SU-DHL-6 (cell line): ENCODE measurements at regions not wholly inside any gene's neighbourhood (a gene's known extent, or its start where the extent isn't known, plus 50 kb on each side); places are given as distances from the start of the nearest gene placed in this dataset.

ENCODE experiments used
- H2AFZ ChIP-seq: fragments of 200-600 bp; sonication (generic); 2 replicates; pipeline ENCODE4 v1.6.1; 2014; ENCODE audit warnings: low read depth, mild to moderate bottlenecking, moderate library complexity, mixed read lengths, antibody characterized with exemption, low read length; ENCODE audit not compliant: severe bottlenecking
- H3F3A ChIP-seq: fragments of 200-600 bp; shearing (Covaris generic); 2 replicates; pipeline ENCODE4 v1.6.0; 2016; ENCODE audit warnings: antibody characterized with exemption, mild to moderate bottlenecking; ENCODE audit not compliant: insufficient read depth
- H3K27ac ChIP-seq: fragments of 200-600 bp; sonication (generic); 2 replicates; pipeline ENCODE4 v1.5.1; 2016; ENCODE audit warnings: low read depth, mild to moderate bottlenecking, low read length, moderate library complexity, mixed read lengths
- H3K27me3 ChIP-seq: fragments of 200-600 bp; sonication (generic), shearing (Covaris generic); 2 replicates; pipeline ENCODE4 v1.6.0; 2014; ENCODE audit warnings: mild to moderate bottlenecking, low read length
- H3K36me3 ChIP-seq: fragments of 200-600 bp; sonication (generic); 2 replicates; pipeline ENCODE4 v1.6.1; 2014; ENCODE audit warnings: mild to moderate bottlenecking, low read length, mixed read lengths
- H3K4me2 ChIP-seq: fragments of 300-600, 200-600 bp; shearing (Covaris generic), sonication (generic); 2 replicates; pipeline ENCODE4 v1.6.0; 2014; ENCODE audit warnings: low read length, low read depth, mild to moderate bottlenecking; ENCODE audit not compliant: poor library complexity, severe bottlenecking
- H3K4me3 ChIP-seq: fragments of 200-600 bp; sonication (generic); 2 replicates; pipeline ENCODE4 v1.5.1; 2014; ENCODE audit warnings: antibody characterized with exemption, low read length, mild to moderate bottlenecking, mixed read lengths; ENCODE audit not compliant: insufficient read depth, poor library complexity, severe bottlenecking
- H3K79me2 ChIP-seq: fragments of 200-600 bp; sonication (generic); 2 replicates; pipeline ENCODE4 v1.6.1; 2014; ENCODE audit warnings: mild to moderate bottlenecking, low read length, moderate library complexity; ENCODE audit not compliant: insufficient read depth
- H3K9ac ChIP-seq: fragments of 200-600 bp; sonication (generic); 2 replicates; pipeline ENCODE4 v1.7.0; 2014; ENCODE audit warnings: mild to moderate bottlenecking, low read length
- H3K9me2 ChIP-seq: fragments of 200-600 bp; sonication (generic); replicated peaks from 2 replicates; pipeline ENCODE4 v1.6.1; 2014; ENCODE audit warnings: low read length; ENCODE audit not compliant: insufficient read depth
- H3K9me3 ChIP-seq: fragments of 200-600 bp; sonication (generic); 2 replicates; pipeline ENCODE4 v1.6.1; 2014; ENCODE audit warnings: low read length, mixed read lengths; ENCODE audit not compliant: insufficient read depth
- H4K20me1 ChIP-seq: fragments of 200-600 bp; sonication (generic); 2 replicates; pipeline ENCODE4 v1.6.1; 2014; ENCODE audit warnings: low read depth, mild to moderate bottlenecking, antibody characterized with exemption, low read length, moderate library complexity, mixed read lengths
- EZH2phosphoT487 ChIP-seq: fragments of 200-600 bp; sonication (generic), shearing (Covaris generic); conservative IDR thresholded peaks from 2 replicates; pipeline ENCODE4 v1.6.1; 2018; ENCODE audit warnings: mild to moderate bottlenecking, antibody characterized with exemption, low read length, moderate library complexity, mixed read lengths
- TF ChIP-seq, protein P1 (sequence below): fragments of 200-600 bp; sonication (generic); IDR thresholded peaks from one replicate; pipeline ENCODE4 v1.5.1; 2017; ENCODE audit warnings: antibody characterized with exemption, mild to moderate bottlenecking, low read length, moderate library complexity; ENCODE audit not compliant: insufficient read depth, poor library complexity, severe bottlenecking

DNA sequence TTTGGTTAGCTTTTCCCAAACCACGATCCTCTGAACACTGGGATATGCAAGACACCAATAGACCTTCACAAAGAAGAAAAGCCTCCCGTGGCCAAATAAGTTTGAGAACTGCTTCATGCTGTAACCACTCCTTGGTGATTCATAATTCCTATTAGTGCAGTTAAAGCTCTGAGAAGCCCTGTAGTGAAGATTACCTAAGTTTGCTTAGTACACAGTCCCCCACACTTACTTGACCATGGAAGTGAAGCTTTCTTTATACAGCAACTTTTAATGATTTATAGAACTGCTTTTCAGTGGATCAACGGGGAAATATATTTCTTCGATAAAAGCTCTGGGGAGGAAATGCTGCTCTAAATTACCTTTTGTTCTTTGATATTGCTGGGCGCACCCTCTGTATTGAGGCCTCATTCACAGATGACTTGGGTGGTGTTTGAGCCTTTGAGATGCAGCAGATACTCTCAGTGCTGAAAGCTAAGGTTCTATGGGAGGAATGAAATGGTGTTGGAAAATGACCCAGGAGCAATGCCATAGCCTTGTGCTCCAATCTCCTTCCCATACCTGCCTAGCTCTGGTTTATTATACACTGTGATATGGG, 67.4 kb downstream of the CBLL2 start:
- H4K20me1 ChIP-seq: no peaks in the 10 kb centered on the region
- no peak overlapping the region for H3K4me3 ChIP-seq
- no peaks in the 10 kb centered on the region for H3F3A ChIP-seq
- TF ChIP-seq, protein P1, sequence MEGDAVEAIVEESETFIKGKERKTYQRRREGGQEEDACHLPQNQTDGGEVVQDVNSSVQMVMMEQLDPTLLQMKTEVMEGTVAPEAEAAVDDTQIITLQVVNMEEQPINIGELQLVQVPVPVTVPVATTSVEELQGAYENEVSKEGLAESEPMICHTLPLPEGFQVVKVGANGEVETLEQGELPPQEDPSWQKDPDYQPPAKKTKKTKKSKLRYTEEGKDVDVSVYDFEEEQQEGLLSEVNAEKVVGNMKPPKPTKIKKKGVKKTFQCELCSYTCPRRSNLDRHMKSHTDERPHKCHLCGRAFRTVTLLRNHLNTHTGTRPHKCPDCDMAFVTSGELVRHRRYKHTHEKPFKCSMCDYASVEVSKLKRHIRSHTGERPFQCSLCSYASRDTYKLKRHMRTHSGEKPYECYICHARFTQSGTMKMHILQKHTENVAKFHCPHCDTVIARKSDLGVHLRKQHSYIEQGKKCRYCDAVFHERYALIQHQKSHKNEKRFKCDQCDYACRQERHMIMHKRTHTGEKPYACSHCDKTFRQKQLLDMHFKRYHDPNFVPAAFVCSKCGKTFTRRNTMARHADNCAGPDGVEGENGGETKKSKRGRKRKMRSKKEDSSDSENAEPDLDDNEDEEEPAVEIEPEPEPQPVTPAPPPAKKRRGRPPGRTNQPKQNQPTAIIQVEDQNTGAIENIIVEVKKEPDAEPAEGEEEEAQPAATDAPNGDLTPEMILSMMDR: no peak
- no peak for TF ChIP-seq EZH2phosphoT487
- no peaks in the 10 kb centered on the region for H3K9me2 ChIP-seq
- no peaks in the 10 kb centered on the region for H3K79me2 ChIP-seq
- no peak overlapping the region for H3K4me2 ChIP-seq
- H3K9me3 ChIP-seq: no peaks in the 10 kb centered on the region
- H3K27me3 ChIP-seq: no peaks in the 10 kb centered on the region
- H3K9ac ChIP-seq: no peak overlapping the region
- no peaks in the 10 kb centered on the region for H3K36me3 ChIP-seq
- H2AFZ ChIP-seq: no peak overlapping the region
- H3K27ac ChIP-seq: no peak overlapping the region

DNA sequence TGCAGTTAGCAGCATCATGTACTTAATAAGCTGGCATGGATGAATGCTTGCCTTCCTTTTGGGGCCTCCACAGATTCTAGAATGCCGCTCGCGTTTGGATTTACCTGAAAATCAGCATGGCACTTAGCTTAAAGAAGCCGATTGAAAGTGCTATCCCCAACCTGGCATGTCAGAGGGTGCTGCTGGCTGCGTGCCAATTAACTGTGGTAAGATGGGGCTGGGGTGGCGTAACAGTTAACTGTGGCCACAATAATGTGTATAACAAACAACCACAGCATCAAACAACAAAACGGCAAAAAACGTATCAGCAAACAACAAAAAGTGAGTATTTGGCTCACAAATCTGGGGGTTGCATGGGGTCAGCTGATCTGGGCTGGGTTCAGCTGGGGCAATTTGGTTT, 70.5 kb downstream of the CBLL2 start:
- Histone ChIP-seq H2AFZ (no peak overlapping the region), H3K9me2 (no peaks in the 10 kb centered on the region), H3K9ac (no peak overlapping the region), H3K36me3 (no peaks in the 10 kb centered on the region), H4K20me1 (no peaks in the 10 kb centered on the region), H3K9me3 (no peaks in the 10 kb centered on the region), H3K27ac (no peak overlapping the region), H3K4me3 (no peak overlapping the region), H3K79me2 (no peaks in the 10 kb centered on the region), H3K27me3 (no peaks in the 10 kb centered on the region), H3K4me2 (no peak overlapping the region), H3F3A (no peaks in the 10 kb centered on the region)
- no peak for TF ChIP-seq EZH2phosphoT487
- TF ChIP-seq, protein P1: no peak

DNA sequence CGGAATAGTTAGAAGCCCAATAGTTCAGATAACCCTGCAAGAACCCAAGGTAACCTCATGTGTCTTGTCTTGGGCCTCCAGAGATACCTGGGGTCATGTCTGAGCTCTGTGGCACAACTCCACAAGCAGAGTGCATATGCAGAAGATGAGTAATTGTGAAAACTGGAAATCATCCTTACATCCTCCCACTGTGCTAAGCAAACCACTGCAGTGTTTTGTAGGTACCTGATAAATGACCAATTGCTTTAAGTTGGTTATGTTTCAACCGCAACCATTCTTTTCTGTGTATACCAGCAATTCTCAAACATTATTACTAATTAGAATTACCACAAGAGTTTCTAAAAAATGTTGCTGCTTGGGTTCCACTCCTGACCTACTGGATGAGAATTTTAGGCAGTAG, 73.2 kb downstream of the CBLL2 start:
- Histone ChIP-seq H3K4me2 (no peak overlapping the region), H3F3A (no peaks in the 10 kb centered on the region), H3K4me3 (no peak overlapping the region), H3K36me3 (no peaks in the 10 kb centered on the region), H2AFZ (no peak overlapping the region), H4K20me1 (no peaks in the 10 kb centered on the region), H3K9me2 (no peaks in the 10 kb centered on the region), H3K27me3 (no peaks in the 10 kb centered on the region), H3K79me2 (no peaks in the 10 kb centered on the region), H3K9me3 (no peaks in the 10 kb centered on the region), H3K27ac (no peak overlapping the region), H3K9ac (no peak overlapping the region)
- TF ChIP-seq, protein P1: no peak
- no peak for TF ChIP-seq EZH2phosphoT487
